Suprapubic skin (tissue), 4 donors: ENCODE measurements at regions not wholly inside any gene's neighbourhood (a gene's known extent, or its start where the extent isn't known, plus 50 kb on each side); places are given as distances from the start of the nearest gene placed in this dataset.

Source experiments
- DNase-seq, 2 donors: peaks; one replicate each; pipeline ENCODE4 v3.0.0-alpha.2; 2019; ENCODE audit warnings: low spot score in 2 of 2
- H3K27ac ChIP-seq: fragments of 200-600 bp; sonication (generic); one replicate; pipeline ENCODE4 v1.5.1; 2019
- H3K27me3 ChIP-seq: fragments of 200-600 bp; sonication (generic); one replicate; pipeline ENCODE4 v1.5.1; 2019
- H3K36me3 ChIP-seq: fragments of 200-600 bp; sonication (generic); one replicate; pipeline ENCODE4 v1.5.1; 2019
- H3K4me1 ChIP-seq: fragments of 200-600 bp; sonication (generic); one replicate; pipeline ENCODE4 v1.5.1; 2019
- H3K4me3 ChIP-seq: fragments of 200-600 bp; sonication (generic); one replicate; pipeline ENCODE4 v1.5.1; 2019; ENCODE audit warnings: mild to moderate bottlenecking
- H3K9me3 ChIP-seq: fragments of 200-600 bp; sonication (generic); one replicate; pipeline ENCODE4 v1.5.1; 2019
- CTCF ChIP-seq, 2 donors: fragments of 200-600 bp in 1 of 2; fragments of 450-650 bp in 1 of 2; sonication (generic) in 1 of 2; IDR thresholded peaks; one replicate each; pipeline ENCODE4 v1.5.1; 2016 to 2019; ENCODE audit warnings: antibody characterized with exemption in 2 of 2, mild to moderate bottlenecking in 1 of 2, moderate library complexity in 1 of 2
- EP300 ChIP-seq: sonication (generic); formaldehyde crosslinking; IDR thresholded peaks from one replicate; pipeline ENCODE4 v1.6.1; 2017; ENCODE audit warnings: antibody characterized with exemption
- POLR2A ChIP-seq, 2 donors: fragments of 450-650 bp; IDR thresholded peaks; one replicate each; pipeline ENCODE4 v1.6.1; 2017; ENCODE audit warnings: antibody characterized with exemption in 2 of 2, mild to moderate bottlenecking in 2 of 2, moderate library complexity in 2 of 2
- POLR2AphosphoS5 ChIP-seq, 3 donors: sonication (generic); formaldehyde crosslinking; IDR thresholded peaks; one replicate each; pipeline ENCODE4 v1.6.1; 2017; ENCODE audit warnings: antibody characterized with exemption in 3 of 3
- WGBS: methylation state at CpG from one replicate; pipeline ENCODE4 v1.1.5; 2018; 5-methylcytosine and 5-hydroxymethylcytosine counted together

GRCh38 chr6:142697922-142698321, 247.1 kb downstream of the HIVEP2 start:
- Histone ChIP-seq H3K4me3 (no peak overlapping the region), H3K4me1 (peaks cover 30% of the 10 kb centered on the region), H3K9me3 (no peaks in the 10 kb centered on the region), H3K36me3 (no peaks in the 10 kb centered on the region), H3K27ac (no peak overlapping the region), H3K27me3 (no peaks in the 10 kb centered on the region)
- TF ChIP-seq POLR2AphosphoS5 (IDR thresholded peaks at IDR 0.05) (no peak), CTCF (IDR thresholded peaks at IDR 0.05) (no peak), EP300 (no peak), POLR2A (IDR thresholded peaks at IDR 0.05) (no peak)
- WGBS = 92% methylated on average over 4 of the region's 4 CpGs
- no peak for DNase-seq

DNA sequence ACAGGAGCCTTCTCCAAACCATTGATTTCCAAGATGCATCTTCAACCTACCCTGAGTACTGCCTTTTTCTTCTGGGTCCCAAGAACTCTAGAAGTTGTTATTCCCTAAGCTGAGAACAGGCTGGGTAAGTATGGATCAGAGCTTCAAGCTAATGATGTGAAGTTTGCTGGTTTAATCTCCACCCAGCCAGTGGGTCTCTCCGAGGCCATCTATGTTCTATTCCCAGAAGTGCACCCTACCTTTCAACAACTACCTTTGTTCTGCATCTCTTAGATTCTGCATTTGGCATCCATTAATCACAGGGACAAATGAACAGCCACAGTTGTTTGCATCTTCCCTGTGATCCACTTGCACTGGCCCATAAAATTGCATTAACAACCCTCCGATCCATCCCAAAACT, 246.2 kb downstream of the HIVEP2 start:
- H3K4me1 ChIP-seq = peaks cover 28% of the 10 kb centered on the region
- H3K36me3 ChIP-seq = no peaks in the 10 kb centered on the region
- no peak overlapping the region for H3K27ac ChIP-seq
- 86% methylated on average over 2 of the region's 2 CpGs for WGBS
- DNase-seq = no peak
- no peak overlapping the region for H3K4me3 ChIP-seq
- H3K9me3 ChIP-seq = no peaks in the 10 kb centered on the region
- H3K27me3 ChIP-seq = no peaks in the 10 kb centered on the region
- TF ChIP-seq EP300 (no peak), POLR2AphosphoS5 (IDR thresholded peaks at IDR 0.05) (no peak), CTCF (IDR thresholded peaks at IDR 0.05) (no peak), POLR2A (IDR thresholded peaks at IDR 0.05) (no peak)

GRCh38 chr6:142699391-142699790, 245.6 kb downstream of the HIVEP2 start:
- no peak overlapping the region for H3K4me3 ChIP-seq
- DNase-seq = no peak
- H3K27ac ChIP-seq = no peak overlapping the region
- H3K36me3 ChIP-seq = no peaks in the 10 kb centered on the region
- peaks cover 28% of the 10 kb centered on the region for H3K4me1 ChIP-seq
- WGBS = 86% methylated on average over 2 of the region's 2 CpGs
- no peaks in the 10 kb centered on the region for H3K9me3 ChIP-seq
- no peaks in the 10 kb centered on the region for H3K27me3 ChIP-seq
- TF ChIP-seq CTCF (IDR thresholded peaks at IDR 0.05) (no peak), POLR2A (IDR thresholded peaks at IDR 0.05) (no peak), EP300 (no peak), POLR2AphosphoS5 (IDR thresholded peaks at IDR 0.05) (no peak)

- no peak overlapping the region for H3K27ac ChIP-seq
- WGBS = 92% methylated on average over 4 of the region's 4 CpGs
These were observed 244.9 kb downstream of the HIVEP2 start for GRCh38 chr6:142700032-142700431.

GRCh38 chr6:142700671-142701312, 244.2 kb downstream of the HIVEP2 start:
- H3K27me3 ChIP-seq = no peaks in the 10 kb centered on the region
- H3K36me3 ChIP-seq = no peaks in the 10 kb centered on the region
- no peak overlapping the region for H3K4me3 ChIP-seq
- WGBS = 76% methylated on average over 7 of the region's 7 CpGs
- H3K9me3 ChIP-seq = no peaks in the 10 kb centered on the region
- peaks cover 19% of the 10 kb centered on the region for H3K4me1 ChIP-seq
- TF ChIP-seq EP300 (no peak), POLR2A (IDR thresholded peaks at IDR 0.05) (no peak), CTCF (IDR thresholded peaks at IDR 0.05) (no peak), POLR2AphosphoS5 (IDR thresholded peaks at IDR 0.05) (no peak)
- no peak for DNase-seq
- H3K27ac ChIP-seq = no peak overlapping the region

More at GRCh38 chr6:142700032-142700431, 244.9 kb downstream of the HIVEP2 start:
- no peaks in the 10 kb centered on the region for H3K9me3 ChIP-seq
- no peak overlapping the region for H3K4me3 ChIP-seq
- TF ChIP-seq CTCF (IDR thresholded peaks at IDR 0.05) (no peak), POLR2AphosphoS5 (IDR thresholded peaks at IDR 0.05) (no peak), POLR2A (IDR thresholded peaks at IDR 0.05) (no peak), EP300 (no peak)
- no peak for DNase-seq
- H3K4me1 ChIP-seq = peaks cover 24% of the 10 kb centered on the region
- H3K27me3 ChIP-seq = no peaks in the 10 kb centered on the region
- no peaks in the 10 kb centered on the region for H3K36me3 ChIP-seq
